OCI-LY1 (cell line): ENCODE measurements at regions not wholly inside any gene's neighbourhood (a gene's known extent, or its start where the extent isn't known, plus 50 kb on each side); places are given as distances from the start of the nearest gene placed in this dataset.
A peak's percentile ranks its signal among the peaks of the same experiment; 100 is the strongest.

Source experiments
- H2AFZ ChIP-seq: fragments of 200-600 bp; sonication (generic), shearing (Covaris generic); 2 replicates; pipeline ENCODE4 v1.6.0; 2014; ENCODE audit warnings: antibody characterized with exemption, mild to moderate bottlenecking, low read length
- H3F3A ChIP-seq: fragments of 200-600 bp; sonication (generic), shearing (Covaris generic); 2 replicates; pipeline ENCODE4 v1.6.0; 2014; ENCODE audit warnings: mild to moderate bottlenecking, antibody characterized with exemption, low read length, moderate library complexity; ENCODE audit not compliant: insufficient read depth
- H3K27ac ChIP-seq: fragments of 200-600 bp; sonication (generic); 2 replicates; pipeline ENCODE4 v1.5.1; 2014; ENCODE audit warnings: low read length, mixed run types, mild to moderate bottlenecking, low read depth; ENCODE audit not compliant: poor library complexity, severe bottlenecking
- H3K27me3 ChIP-seq: fragments of 200-600 bp; sonication (generic); 2 replicates; pipeline ENCODE4 v1.6.0; 2014; ENCODE audit warnings: antibody characterized with exemption, mild to moderate bottlenecking, low read length, moderate library complexity; ENCODE audit not compliant: insufficient read depth
- H3K36me3 ChIP-seq: fragments of 200-600 bp; sonication (generic); 2 replicates; pipeline ENCODE4 v1.6.1; 2014; ENCODE audit warnings: mild to moderate bottlenecking, antibody characterized with exemption, low read length, moderate library complexity, mixed read lengths; ENCODE audit not compliant: insufficient read depth
- H3K4me1 ChIP-seq: fragments of 200-600 bp; sonication (generic); 2 replicates; pipeline ENCODE4 v1.5.1; 2014; ENCODE audit warnings: mild to moderate bottlenecking, low read length, moderate library complexity; ENCODE audit not compliant: insufficient read depth, severe bottlenecking
- H3K4me2 ChIP-seq: fragments of 200-600 bp; sonication (generic), shearing (Covaris generic); 2 replicates; pipeline ENCODE4 v1.6.1; 2014; ENCODE audit warnings: low read length
- H3K4me3 ChIP-seq: fragments of 200-600 bp; sonication (generic); 2 replicates; pipeline ENCODE4 v1.5.1; 2014; ENCODE audit warnings: low read length, low read depth, mild to moderate bottlenecking, mixed read lengths; ENCODE audit not compliant: poor library complexity, severe bottlenecking
- H3K79me2 ChIP-seq: fragments of 200-600 bp; shearing (Covaris generic); 2 replicates; pipeline ENCODE4 v1.6.1; 2016; ENCODE audit warnings: mixed run types, low read length, mixed read lengths; ENCODE audit not compliant: insufficient read depth
- H3K9ac ChIP-seq: fragments of 200-600 bp; sonication (generic), shearing (Covaris generic); 2 replicates; pipeline ENCODE4 v1.6.1; 2014; ENCODE audit warnings: mild to moderate bottlenecking, low read length, mixed read lengths
- H3K9me2 ChIP-seq: fragments of 200-600 bp; sonication (generic), shearing (Covaris generic); 2 replicates; pipeline ENCODE4 v1.6.1; 2014; ENCODE audit warnings: low read depth, mild to moderate bottlenecking, low read length, mixed read lengths
- H3K9me3 ChIP-seq: fragments of 200-600 bp; shearing (Covaris generic); 2 replicates; pipeline ENCODE4 v1.6.1; 2014; ENCODE audit warnings: low read length, mixed read lengths
- H4K20me1 ChIP-seq: fragments of 200-600 bp; sonication (generic), shearing (Covaris generic); 2 replicates; pipeline ENCODE4 v1.6.0; 2016; ENCODE audit warnings: mild to moderate bottlenecking, low read length; ENCODE audit not compliant: insufficient read depth
- EZH2 ChIP-seq: fragments of 200-600 bp; sonication (generic), shearing (Covaris generic); IDR thresholded peaks from 2 replicates; pipeline ENCODE4 v1.8.0; 2017; ENCODE audit warnings: borderline replicate concordance, mixed run types, mild to moderate bottlenecking, antibody characterized with exemption, low read length, moderate library complexity, mixed read lengths
- TF ChIP-seq, protein P1 (sequence below): fragments of 200-600 bp; sonication (generic), shearing (Covaris generic); IDR thresholded peaks from 2 replicates; pipeline ENCODE4 v1.5.1; 2017; ENCODE audit warnings: mild to moderate bottlenecking, antibody characterized with exemption, low read length, moderate library complexity, mixed read lengths

DNA sequence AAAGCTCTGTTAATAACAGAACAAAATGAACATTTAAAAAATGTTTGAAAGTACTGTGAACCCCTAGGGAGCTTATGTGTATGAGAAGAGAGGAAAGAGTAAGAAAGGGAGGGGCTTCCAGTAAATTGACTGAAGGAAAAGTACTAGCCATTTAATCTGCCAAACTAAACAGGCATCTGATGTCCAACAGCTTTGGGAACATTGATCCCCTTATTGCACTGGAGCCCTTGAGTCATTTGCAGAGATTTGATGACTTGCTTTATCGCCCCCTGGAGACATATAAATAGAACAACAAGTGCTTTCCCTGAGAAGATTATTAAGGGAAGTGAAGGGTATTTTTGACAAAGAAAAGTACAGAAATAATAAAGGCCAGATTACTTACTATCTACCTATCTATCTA lies 319.3 kb upstream of the NOVA1 start:
- H3K4me1 ChIP-seq = no peaks in the 10 kb centered on the region
- no peak overlapping the region for H2AFZ ChIP-seq
- no peaks in the 10 kb centered on the region for H3K27me3 ChIP-seq
- H4K20me1 ChIP-seq = no peaks in the 10 kb centered on the region
- no peak overlapping the region for H3K4me2 ChIP-seq
- H3K9me2 ChIP-seq = no peaks in the 10 kb centered on the region
- no peaks in the 10 kb centered on the region for H3K79me2 ChIP-seq
- H3K27ac ChIP-seq = no peak overlapping the region
- TF ChIP-seq, protein P1, sequence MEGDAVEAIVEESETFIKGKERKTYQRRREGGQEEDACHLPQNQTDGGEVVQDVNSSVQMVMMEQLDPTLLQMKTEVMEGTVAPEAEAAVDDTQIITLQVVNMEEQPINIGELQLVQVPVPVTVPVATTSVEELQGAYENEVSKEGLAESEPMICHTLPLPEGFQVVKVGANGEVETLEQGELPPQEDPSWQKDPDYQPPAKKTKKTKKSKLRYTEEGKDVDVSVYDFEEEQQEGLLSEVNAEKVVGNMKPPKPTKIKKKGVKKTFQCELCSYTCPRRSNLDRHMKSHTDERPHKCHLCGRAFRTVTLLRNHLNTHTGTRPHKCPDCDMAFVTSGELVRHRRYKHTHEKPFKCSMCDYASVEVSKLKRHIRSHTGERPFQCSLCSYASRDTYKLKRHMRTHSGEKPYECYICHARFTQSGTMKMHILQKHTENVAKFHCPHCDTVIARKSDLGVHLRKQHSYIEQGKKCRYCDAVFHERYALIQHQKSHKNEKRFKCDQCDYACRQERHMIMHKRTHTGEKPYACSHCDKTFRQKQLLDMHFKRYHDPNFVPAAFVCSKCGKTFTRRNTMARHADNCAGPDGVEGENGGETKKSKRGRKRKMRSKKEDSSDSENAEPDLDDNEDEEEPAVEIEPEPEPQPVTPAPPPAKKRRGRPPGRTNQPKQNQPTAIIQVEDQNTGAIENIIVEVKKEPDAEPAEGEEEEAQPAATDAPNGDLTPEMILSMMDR = peak; percentile 49
- TF ChIP-seq EZH2 = no peak
- H3K9me3 ChIP-seq = no peaks in the 10 kb centered on the region
- no peak overlapping the region for H3K9ac ChIP-seq
- no peaks in the 10 kb centered on the region for H3F3A ChIP-seq
- H3K4me3 ChIP-seq = no peak overlapping the region
- H3K36me3 ChIP-seq = no peaks in the 10 kb centered on the region

DNA sequence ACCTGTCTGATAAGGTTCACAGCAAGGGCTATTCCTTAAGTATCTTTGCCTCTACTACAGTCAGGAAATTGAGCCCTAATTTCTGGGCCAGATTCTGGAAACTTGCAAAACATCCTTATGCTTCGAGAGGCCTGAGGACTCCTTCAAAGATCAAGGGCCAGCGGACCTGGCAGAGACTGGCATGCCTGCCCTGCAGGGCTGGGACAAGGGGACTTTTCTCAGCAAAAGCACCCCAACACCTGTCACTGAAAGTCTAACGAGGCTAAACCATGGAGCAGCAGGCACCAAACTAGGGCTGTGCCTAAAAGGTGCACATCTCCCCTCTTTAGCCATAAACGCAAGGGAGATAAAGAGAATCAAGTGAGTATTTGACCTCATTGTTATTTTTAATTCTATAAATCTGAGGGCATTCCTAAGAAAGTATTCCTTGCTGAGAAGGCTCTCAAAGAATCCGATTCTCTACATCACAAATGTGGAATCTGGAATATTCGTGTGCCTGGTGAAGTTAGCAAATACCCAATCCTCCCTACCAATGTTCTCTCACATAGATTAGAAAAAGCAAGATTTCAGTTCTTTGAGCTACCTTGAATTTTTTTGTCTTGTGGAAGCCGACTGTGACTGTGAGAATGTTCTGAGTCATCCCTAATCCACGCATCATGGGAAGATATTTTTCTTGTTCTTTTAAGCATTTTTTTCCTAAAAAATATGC lies 328.2 kb upstream of the NOVA1 start:
- H3K4me2 ChIP-seq = no peak overlapping the region
- no peaks in the 10 kb centered on the region for H3K9me2 ChIP-seq
- no peak overlapping the region for H2AFZ ChIP-seq
- H3K9me3 ChIP-seq = no peaks in the 10 kb centered on the region
- no peaks in the 10 kb centered on the region for H3K27me3 ChIP-seq
- no peak overlapping the region for H3K27ac ChIP-seq
- no peaks in the 10 kb centered on the region for H3F3A ChIP-seq
- no peak overlapping the region for H3K9ac ChIP-seq
- H3K79me2 ChIP-seq = no peaks in the 10 kb centered on the region
- no peak overlapping the region for H3K4me3 ChIP-seq
- no peak for TF ChIP-seq EZH2
- TF ChIP-seq, protein P1 = no peak
- H4K20me1 ChIP-seq = no peaks in the 10 kb centered on the region
- no peaks in the 10 kb centered on the region for H3K4me1 ChIP-seq
- no peaks in the 10 kb centered on the region for H3K36me3 ChIP-seq

DNA sequence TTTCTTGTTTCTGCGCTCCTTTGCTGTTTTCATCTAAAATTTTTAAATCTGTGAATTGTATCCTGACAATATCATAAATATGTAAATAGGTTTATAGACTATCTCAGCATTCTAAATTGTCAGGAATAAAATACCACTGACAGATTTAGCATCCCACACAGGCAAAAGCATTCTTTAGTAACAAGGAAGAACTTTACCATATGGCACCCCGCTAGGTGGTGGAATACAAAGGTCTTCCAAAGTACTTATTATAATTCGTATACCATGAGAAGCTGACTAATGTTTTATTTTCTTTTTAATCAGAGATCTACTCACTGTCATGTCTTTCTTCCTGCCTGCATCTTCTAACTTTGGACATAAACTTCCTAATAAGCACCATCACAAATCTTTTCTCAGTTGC lies 328.8 kb upstream of the NOVA1 start:
- Histone ChIP-seq H3K9me2 (no peaks in the 10 kb centered on the region), H2AFZ (no peak overlapping the region), H3K9me3 (no peaks in the 10 kb centered on the region), H3K79me2 (no peaks in the 10 kb centered on the region), H4K20me1 (no peaks in the 10 kb centered on the region), H3K36me3 (no peaks in the 10 kb centered on the region), H3K4me3 (no peak overlapping the region), H3K4me1 (no peaks in the 10 kb centered on the region), H3K4me2 (no peak overlapping the region), H3F3A (no peaks in the 10 kb centered on the region), H3K27me3 (no peaks in the 10 kb centered on the region), H3K9ac (no peak overlapping the region), H3K27ac (no peak overlapping the region)
- TF ChIP-seq EZH2 = no peak
- TF ChIP-seq, protein P1 = no peak
